ENCODE measurements at regions not wholly inside any gene's neighbourhood (a gene's known extent, or its start where the extent isn't known, plus 50 kb on each side); places are given as distances from the start of the nearest gene placed in this dataset.

GRCh38 chr1:214857716-214858115 is 224.8 kb upstream of the KCNK2 start:
- H2AFZ ChIP-seq (ENCODE audit: low read depth): no peak overlapping the region
- H3K9ac ChIP-seq: no peak overlapping the region
- H3K4me3 ChIP-seq (IDR thresholded peaks at IDR 0.05; ENCODE audit: insufficient read depth, low read depth, low read length): no peak overlapping the region
- no peaks in the 10 kb centered on the region for H4K20me1 ChIP-seq (ENCODE audit: insufficient read depth)
- TF ChIP-seq CTCF (conservative IDR thresholded peaks at IDR 0.05; ENCODE audit: low read depth, low read length): no peak
- no peaks in the 10 kb centered on the region for H3K36me3 ChIP-seq (ENCODE audit: insufficient read depth)
- no peak overlapping the region for H3K27ac ChIP-seq
- H3K4me2 ChIP-seq: no peak overlapping the region
- H3K27me3 ChIP-seq (ENCODE audit: insufficient read depth, low read depth): no peaks in the 10 kb centered on the region
- H3K79me2 ChIP-seq (ENCODE audit: insufficient read depth, low read depth): no peaks in the 10 kb centered on the region
- no peaks in the 10 kb centered on the region for H3K4me1 ChIP-seq (ENCODE audit: low read depth, poor library complexity, severe bottlenecking)

- Histone ChIP-seq H3K27me3 (ENCODE audit: insufficient read depth, low read depth) (no peaks in the 10 kb centered on the region), H3K79me2 (ENCODE audit: insufficient read depth, low read depth) (no peaks in the 10 kb centered on the region), H3K4me1 (ENCODE audit: low read depth, poor library complexity, severe bottlenecking) (no peaks in the 10 kb centered on the region), H2AFZ (ENCODE audit: low read depth) (no peak overlapping the region), H3K4me3 (IDR thresholded peaks at IDR 0.05; ENCODE audit: insufficient read depth, low read depth, low read length) (no peak overlapping the region), H3K4me2 (no peak overlapping the region), H3K9ac (no peak overlapping the region), H3K36me3 (ENCODE audit: insufficient read depth) (no peaks in the 10 kb centered on the region), H3K27ac (no peak overlapping the region), H4K20me1 (ENCODE audit: insufficient read depth) (no peaks in the 10 kb centered on the region; the same call in 1 of the 2 replicates)
- no peak for TF ChIP-seq CTCF (conservative IDR thresholded peaks at IDR 0.05; ENCODE audit: low read depth, low read length)
These were observed 222.9 kb upstream of the KCNK2 start for GRCh38 chr1:214859647-214860046.

- H3K9ac ChIP-seq: no peak overlapping the region
- no peak overlapping the region for H3K4me2 ChIP-seq
- TF ChIP-seq CTCF (conservative IDR thresholded peaks at IDR 0.05; ENCODE audit: low read depth, low read length): no peak
- H3K4me3 ChIP-seq (IDR thresholded peaks at IDR 0.05; ENCODE audit: insufficient read depth, low read depth, low read length): no peak overlapping the region
- H3K79me2 ChIP-seq (ENCODE audit: insufficient read depth, low read depth): no peaks in the 10 kb centered on the region
- no peaks in the 10 kb centered on the region for H3K36me3 ChIP-seq (ENCODE audit: insufficient read depth)
- H3K27ac ChIP-seq: no peak overlapping the region
- no peaks in the 10 kb centered on the region for H3K27me3 ChIP-seq (ENCODE audit: insufficient read depth, low read depth)
- no peaks in the 10 kb centered on the region; the same call in 1 of the 2 replicates for H4K20me1 ChIP-seq (ENCODE audit: insufficient read depth)
- H2AFZ ChIP-seq (ENCODE audit: low read depth): no peak overlapping the region
- no peaks in the 10 kb centered on the region for H3K4me1 ChIP-seq (ENCODE audit: low read depth, poor library complexity, severe bottlenecking)
These were observed 220.9 kb upstream of the KCNK2 start for GRCh38 chr1:214861615-214862014.

- no peak for TF ChIP-seq CTCF (conservative IDR thresholded peaks at IDR 0.05; ENCODE audit: low read depth, low read length)
- no peak overlapping the region for H3K9ac ChIP-seq
These were observed 220.1 kb upstream of the KCNK2 start for GRCh38 chr1:214862421-214862820.

More at GRCh38 chr1:214862421-214862820, 220.1 kb upstream of the KCNK2 start:
- Histone ChIP-seq H3K36me3 (ENCODE audit: insufficient read depth) (no peaks in the 10 kb centered on the region), H3K79me2 (ENCODE audit: insufficient read depth, low read depth) (no peaks in the 10 kb centered on the region), H2AFZ (ENCODE audit: low read depth) (no peak overlapping the region), H3K4me2 (no peak overlapping the region), H3K4me1 (ENCODE audit: low read depth, poor library complexity, severe bottlenecking) (no peaks in the 10 kb centered on the region), H3K27ac (no peak overlapping the region), H3K27me3 (ENCODE audit: insufficient read depth, low read depth) (no peaks in the 10 kb centered on the region), H3K4me3 (IDR thresholded peaks at IDR 0.05; ENCODE audit: insufficient read depth, low read depth, low read length) (no peak overlapping the region), H4K20me1 (ENCODE audit: insufficient read depth) (no peaks in the 10 kb centered on the region; the same call in 1 of the 2 replicates)
